ENCODE measurements at regions not wholly inside any gene's neighbourhood (a gene's known extent, or its start where the extent isn't known, plus 50 kb on each side); places are given as distances from the start of the nearest gene placed in this dataset.
"Not testable (repeated sequence)": the region's sequence is repeated elsewhere in the genome, so short reads cannot be mapped to it uniquely, and the experiment has no call there.

DNA sequence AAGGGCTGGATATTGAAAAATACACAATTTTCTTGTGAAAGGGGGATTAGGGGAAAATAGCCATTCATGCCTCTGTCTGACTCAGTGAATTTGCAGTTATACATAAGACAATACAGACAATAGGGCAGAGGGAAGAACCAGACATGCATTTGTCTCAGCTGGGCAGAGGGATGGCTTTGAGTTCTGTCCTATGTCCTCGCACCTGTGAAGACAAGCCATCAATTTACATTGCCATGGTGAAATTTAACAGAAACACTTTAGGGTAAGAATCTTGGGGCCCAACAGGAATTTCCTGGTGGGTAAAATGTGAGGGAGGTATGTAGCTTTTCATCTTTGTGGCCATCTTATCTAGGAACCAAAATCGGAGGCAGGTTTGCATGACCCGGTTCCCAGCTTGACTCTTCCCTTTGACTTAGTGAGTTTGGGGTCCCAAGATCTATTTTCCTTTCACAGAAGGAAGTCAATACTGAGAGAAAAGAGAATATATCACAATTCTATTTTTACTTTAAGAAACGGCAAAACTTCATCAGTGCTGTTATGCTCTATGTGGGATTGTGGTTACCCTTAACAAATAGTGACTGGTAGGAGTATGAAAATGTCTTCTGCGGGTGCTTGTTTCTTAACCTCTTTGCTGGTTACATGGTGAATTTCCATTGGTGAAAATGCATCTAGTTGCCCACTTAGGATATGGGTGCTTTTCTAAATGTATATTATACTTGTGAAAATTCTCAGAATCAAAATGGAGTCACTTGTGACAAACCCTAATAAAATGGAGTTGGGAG, 221.8 kb downstream of the SPP2 start:
- DNase-seq: no peak

DNA sequence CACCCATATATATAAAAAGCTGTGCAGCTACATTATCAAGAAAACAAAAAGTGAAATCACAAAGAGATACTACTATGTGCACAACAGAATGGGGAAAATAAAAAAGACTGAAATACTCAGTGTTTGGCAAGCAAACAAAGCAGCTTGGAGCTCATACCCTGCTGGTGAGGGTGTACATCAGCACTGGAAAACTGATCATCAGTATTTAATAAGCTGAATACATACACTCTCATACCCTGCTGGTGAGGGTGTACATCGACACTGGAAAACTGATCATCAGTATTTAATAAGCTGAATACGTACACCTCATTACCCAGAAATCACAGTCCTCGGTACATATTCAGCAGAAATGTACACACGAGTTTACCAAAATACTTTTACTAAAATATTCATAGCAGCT, 220.8 kb downstream of the SPP2 start:
- no peak for DNase-seq

DNA sequence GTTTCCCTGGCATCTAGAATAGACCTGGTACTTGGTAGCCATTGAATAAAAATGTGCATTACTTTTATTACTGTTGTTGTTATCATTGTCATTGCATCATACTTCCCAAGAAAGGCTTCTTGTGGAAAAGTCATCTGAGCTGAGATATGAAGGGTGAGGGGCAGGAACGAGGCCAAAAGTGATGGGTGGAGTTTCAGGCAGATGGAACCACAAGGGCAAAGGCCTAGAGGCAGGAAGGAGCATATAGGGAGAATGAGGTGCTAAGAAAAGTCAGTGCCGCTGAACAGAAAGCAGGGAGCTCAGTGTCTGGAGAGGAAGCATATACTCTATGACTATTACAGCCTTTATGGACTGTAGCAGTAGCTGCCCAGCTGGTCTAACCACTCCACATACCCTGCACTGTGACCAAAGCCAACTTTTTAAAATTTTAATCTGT, 219.3 kb downstream of the SPP2 start:
- no peak for DNase-seq

DNA sequence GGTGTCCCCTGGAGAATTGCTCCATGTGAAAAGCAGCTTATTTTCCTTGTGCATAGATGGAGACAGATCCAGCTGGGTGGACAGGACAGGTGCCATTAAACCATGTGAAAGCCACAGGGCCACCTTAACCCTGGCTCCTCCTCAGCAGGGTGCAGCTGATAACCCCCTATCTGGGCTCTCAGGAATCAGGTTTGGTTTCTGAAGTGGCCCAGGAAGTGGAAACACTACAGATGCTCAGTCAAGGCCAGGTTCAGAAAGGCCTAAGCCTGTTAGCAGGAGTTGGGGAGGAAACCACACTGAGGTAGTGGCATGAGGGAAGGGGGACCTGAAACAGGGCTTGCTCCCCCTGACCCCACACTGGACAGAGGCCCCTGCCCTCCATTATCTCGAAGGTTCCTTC, 217.0 kb downstream of the SPP2 start:
- no peak for DNase-seq

DNA sequence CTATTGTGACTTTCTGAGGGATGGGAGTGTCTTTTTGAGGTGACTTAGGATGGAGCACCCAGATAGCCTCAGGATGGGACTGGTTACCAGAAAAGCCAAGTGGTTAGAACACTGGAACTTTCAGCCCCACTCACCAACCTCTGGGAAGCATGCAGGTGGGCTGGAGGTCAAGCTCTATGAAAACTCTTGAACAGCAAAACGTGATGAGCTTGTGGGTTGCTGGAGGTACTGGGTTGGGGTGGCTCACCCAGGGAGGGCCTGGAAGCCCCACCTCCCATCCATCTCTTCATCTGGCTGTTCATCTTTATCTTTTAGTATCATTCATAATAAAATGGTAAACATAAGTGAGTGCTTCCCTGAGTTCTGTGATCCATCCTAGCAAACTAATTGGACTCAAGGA, 216.4 kb downstream of the SPP2 start:
- no peak for DNase-seq

DNA sequence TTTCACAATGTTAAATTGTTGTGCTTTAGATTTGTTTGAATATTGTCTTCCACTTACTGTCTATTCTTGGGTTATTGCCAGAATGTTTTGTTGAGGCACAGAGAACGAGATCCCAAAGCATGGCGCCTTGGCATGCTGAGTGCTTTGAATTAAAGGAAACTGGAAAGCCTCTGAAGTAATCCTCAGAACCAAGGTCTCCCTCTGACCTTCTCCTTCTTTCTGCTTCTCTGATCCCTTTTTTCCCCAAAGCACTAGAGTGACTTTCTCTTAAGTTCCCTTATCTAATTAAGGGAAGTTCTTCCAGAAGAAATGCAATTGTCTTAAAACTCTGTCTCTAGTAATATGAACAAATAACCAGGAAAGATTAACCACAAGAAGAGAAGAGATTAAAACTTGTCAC, 214.7 kb downstream of the SPP2 start:
- no peak for DNase-seq

DNA sequence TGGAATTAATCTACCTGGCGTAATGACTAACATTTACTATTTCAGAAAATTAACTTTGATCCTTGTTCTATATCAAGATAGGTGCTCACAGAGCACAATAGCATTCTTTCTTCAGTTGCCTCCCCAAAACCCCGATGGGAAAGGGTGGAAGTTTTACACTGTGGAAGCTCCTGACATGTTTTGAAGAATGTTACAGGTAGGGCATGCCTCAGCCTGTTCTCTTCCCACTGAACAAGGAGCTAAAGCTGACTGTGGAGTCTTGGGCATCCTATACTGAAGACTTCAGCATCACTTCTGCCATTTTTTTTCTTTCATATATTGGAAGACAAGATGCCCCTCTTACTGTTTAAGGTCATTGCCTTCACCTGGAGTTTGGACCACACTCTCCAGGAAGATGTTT, 211.2 kb downstream of the SPP2 start:
- DNase-seq: no peak

DNA sequence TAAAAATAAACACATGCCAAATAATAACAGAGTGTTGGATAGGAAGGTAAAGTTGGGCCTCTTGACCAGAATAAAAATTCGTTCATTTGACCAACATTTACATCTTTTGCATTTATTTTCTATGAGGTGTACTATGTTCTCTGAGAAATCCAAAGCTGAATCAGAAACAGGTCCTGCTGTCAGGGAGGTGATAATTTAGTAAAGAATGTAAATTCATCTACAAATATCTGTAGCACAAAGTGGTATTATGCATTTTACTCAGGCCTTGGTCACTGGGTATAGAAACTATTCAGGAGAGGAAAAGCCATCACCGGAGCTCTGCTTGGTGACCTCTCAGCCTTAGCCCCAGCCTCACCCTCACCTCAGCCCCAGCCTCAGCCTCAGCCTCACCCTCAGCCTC, 208.9 kb downstream of the SPP2 start:
- DNase-seq: no peak

DNA sequence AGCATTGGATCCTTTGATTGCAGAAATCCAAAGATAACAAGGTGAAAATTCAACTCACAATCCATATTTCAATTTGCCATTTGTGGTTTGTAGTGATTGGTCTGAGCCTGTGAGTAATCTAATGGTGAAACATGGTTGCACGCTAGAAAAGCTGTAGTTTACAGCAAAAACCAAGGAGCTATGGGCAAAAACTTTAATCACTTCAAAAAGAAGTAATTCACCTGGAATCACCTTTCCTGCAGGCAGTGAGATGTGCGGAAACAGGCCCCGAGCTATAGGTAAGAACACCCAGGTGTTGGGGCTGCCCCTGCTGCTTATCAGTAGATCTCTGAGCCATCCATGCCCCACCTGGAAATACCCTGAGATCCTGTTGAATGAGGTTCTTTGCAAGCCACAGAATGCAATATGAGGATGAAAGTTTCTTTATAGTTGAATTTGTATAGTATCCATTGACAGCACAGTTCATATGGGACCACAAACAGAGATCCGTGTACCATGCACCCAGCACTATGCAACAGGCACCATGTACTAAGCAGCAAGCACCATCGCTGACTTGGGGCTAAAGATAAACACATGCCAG, 208.2 kb downstream of the SPP2 start:
- no peak for DNase-seq

DNA sequence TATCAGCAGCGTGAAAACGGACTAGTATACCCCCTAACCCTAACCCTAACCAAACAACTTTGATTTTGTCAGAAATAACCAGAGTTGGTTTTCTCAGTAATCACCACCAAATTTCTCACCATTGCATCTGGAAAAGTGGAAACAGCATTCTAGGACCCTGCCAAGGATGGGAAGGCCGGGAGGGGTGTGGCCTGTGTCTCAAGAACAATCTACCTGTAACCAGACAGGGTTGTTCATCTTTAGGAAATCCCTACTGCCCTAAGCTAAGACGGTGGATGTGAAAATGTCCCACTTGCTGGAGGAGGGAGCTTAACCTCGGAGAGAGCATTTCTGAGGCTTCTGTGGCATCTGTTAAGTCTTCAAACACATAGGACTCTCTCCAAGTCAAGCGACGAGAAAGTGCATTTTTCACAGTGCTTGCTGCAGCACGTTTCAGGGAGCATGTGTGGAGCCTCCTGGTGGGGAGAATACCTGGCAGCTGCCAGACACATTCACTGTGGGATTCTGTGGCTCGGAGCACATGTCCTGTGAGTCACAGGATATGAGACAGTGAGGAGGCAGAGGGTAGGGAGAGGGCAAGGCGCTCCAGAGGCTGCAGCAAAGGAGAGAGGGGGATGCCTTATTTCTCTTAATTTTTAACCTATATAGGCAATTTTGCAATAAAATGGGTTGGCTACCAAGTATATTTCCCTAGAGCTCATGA, 207.5 kb downstream of the SPP2 start:
- DNase-seq: no peak

DNA sequence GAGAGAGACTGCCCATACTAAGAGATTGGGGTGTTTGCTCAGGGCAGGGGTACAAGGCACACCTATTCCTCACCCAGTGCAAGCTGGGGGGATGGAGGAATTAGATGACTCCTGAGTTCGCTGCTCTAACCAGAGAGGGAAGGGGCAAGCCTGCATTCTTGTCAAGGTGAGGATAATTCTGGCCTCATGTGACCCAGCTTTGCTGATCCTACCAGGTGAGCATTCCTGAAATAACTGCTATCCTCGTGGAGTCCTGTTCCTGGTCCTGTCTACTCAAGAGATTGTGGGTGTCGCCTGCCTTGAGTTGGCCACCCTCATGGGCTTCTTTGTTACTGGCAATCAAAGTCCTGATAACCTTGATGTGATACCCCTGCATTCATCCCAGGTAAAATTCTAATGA, 206.0 kb downstream of the SPP2 start:
- no peak for DNase-seq

DNA sequence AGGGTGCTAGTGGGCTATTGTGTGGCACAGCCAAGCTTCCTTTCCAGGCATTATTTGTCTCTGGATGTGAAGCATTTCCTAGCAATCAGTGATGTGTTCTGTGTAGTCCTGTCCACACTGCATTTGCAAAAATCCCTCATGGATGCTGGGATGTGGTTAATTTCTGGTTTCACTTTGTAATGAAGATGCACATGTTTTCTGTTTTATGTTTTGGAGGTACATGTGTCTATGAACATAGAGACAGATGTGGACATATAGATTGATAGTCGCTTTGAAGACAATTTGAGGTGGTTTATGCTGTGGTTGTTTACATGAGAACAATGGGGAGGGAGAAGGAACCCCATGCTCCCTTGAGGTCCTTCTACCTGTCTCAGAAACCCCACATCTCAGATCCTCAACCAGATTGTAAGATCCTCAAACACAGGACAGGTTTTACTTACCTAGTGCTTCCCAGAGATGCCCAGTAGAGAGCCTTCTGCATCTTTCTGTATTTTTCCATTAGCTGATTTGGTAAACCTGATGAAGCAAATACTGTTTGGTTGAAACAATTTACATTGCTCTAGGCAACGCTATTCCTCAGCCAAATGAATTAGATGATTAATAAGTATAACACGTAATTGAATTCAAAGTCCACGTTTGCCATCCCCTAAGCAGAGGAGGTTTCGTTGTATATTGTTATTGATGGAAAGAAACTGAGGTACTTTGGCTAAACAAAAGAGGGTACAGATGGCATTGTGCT, 204.4 kb downstream of the SPP2 start:
- DNase-seq: no peak

DNA sequence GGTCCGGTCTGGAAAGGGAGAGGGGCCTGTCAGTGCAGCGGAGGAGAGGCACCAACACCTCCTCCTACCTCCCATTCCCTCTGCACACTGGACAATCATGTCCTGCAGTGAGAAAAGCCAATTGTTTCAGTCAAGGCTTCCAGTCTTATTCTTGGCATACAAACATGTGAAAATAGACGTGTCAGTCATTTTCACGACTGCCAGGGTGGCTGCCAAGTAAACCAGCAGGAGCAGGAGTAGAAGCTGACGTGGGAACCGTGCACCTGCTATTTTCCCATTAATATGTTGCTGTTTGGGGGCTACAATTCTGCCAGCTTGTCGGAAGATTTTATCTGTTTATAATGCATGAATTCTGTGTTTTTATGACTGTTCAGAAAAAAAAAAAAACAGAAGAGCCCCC, 202.3 kb downstream of the SPP2 start:
- no peak for DNase-seq

DNA sequence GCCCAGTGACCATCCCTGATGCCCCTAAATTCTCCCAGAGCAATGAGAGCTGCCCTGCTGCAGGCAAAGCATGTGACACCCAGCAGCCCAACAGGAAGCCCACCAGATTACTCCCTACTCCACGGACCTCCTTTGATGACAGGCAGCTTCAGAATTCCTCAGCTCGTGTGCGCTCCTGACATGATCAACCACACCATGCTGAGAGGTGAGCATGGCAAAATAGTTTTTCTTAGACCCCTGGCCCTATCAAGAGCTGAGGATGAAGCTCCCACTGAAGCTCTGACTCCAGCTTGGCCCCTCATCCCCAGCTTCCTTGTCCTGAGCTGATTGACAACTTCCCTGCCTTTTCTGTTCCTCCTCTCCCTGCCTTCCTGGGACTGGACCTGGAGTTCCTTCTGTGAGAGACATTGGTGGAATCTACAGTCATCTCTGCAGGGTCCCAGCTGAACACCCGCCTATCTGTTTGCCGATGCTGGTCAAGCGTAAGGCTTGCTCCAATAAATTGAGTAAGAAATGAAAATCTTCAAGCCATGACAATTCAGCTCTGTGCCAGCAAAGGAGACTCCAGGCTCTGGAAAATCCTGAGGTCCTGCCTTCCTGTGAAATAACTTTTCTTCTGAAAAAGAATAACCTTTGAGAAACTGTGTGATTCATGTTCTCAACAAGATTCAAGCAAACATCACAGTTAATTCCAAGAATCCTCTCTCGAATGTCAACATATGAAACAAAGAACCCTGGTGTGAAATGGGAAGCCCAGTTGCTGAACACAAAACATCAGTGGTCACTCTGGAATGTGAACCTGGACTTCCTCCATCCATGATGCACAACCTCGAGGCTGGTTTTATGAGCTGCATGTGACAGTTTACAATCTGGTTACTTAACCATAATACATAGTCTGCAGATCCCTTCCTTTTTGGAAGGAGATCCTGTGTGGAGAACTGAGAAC, 201.1 kb downstream of the SPP2 start:
- no peak for DNase-seq

DNA sequence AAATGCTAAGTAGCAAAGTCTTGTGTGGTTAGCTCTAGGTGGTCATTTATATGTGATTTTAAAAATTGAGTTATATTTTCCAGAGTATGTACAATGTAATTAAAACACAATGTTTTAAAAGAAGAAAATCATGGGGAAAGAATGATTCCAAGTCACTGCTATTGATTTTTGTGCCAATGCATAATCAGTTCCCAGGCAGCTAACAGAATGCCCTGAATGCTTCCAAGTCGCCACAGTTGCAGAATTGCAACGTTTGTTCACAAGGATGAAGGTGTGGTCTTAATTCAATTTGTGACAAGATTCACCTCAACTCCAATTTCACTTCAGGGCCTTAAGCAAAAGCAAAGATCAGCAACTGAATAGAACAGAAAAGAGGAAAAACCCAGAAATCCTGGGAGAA, 200.4 kb downstream of the SPP2 start:
- no peak for DNase-seq

DNA sequence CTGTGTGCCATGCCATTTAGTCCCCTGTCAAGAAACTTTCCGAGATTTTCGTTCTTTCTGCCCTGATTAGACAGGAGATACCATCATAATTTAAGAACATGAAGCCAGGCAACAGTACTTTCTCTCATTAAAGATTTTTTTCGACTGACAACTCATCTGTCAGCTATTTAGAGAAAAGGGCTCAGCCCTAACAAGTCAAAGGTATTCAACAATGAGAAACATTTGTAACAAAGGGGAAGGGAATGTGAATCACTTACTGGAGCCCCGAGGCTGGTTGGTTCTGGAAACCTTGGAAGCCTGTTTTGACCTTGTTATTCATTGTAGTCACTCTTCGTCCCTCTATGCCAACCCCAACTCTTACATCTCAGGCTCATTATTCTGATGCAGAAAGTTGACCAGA, 199.4 kb downstream of the SPP2 start:
- no peak for DNase-seq

DNA sequence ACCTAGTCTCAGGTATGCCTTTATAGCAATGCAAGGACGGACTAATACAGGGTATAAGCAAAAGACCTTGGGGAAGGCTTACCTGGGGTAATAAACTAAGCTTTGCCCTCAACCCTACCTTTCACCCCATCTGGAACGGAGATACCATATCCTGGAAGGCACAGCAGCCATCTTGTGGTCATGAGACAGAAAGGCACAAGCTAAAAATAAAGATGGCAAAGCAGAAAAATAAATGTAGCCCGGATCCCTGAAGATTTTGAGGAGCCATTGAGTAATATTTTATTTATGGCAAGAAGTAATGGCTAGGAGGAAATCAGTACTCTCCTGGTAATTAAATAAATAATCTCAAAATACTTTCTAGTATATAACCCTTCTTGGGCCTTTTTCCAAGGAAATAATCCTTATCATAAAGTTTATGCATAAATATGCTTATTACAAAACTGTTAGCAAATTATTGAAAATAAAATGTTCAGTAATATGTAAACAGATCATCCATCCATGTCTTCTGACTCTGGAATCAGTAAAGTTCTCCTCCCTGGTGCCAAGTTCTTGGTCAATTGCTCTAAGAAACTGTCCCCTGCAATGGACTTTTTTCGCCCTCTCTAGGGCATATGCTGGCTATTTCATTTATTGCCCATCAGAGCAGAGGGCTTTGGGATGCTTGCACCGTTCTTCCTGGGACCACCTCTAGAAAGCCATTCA, 198.7 kb downstream of the SPP2 start:
- no peak for DNase-seq

DNA sequence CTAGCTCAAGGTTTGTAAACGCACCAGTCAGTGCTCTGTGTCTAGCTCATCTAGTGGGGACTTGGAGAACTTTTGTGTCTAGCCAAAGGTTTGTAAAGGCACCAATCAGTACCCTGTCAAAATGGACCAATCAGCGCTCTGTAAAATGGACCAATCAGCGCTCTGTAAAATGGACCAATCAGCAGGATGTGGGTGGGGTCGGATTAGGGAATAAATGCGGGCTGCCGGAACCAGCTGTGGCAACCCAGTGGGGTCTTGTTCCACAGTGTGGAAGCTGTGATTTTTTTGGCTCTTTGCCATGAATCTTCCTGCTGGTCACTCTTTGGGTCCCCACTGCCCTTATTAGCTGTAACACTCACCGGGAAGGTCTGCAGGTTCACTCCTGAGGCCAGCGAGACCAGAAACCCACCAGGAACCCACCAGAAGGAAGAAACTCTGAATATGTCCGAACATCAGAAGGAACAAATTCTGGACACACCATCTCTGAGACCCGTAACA, 197.8 kb downstream of the SPP2 start:
- DNase-seq: not testable (repeated sequence)

DNA sequence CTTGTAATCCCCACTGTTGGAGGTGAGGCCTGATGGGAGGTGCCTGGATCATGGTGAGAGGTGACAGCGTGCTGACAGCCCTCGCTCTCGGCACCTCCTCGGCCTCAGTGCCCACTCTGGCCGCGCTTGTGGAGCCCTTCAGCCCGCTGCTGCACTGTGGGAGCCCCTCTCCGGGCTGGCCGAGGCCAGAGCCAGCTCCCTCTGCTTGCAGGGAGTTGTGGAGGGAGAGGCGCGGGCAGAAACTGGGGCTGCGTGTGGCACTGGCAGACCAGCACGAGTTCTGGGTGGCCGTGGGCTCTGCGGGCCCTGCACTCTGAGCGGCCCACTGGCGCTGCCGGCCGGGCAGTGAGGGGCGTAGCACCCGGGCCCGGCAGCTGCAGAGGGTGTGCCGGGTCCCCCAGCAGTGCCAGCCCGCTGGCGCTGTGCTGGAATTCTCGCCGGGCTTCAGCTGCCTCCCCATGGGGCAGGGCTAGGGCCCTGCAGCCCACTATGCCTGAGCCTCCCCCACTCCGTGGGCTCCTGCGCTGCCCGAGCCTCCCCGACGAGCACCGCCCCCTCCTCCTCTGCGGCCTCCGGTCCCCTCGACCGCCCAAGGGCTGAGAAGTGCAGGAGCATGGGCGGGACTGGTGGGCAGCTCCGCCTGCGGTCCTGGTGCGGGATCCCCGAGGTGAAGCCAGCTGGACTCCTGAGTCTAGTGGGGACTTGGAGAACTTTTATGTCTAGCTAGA, 197.1 kb downstream of the SPP2 start:
- no peak for DNase-seq

DNA sequence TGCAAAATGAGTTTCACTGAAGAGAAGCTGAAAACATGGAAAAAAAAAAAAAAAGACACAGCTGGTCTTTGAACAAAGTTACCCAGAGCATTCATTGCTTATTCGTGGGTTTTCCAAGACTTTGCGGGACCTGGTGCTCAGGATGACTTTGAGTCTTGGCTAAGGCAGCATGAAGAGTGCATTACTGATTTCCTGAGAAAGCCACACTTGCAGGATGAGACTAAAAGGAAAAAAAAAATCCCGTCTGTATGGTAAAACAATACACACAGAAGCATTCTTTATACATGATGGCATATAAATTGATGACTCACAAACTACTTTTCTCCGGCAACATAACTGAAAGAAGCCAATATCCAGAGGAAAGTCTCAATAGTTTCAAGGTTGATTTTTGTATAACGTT, 195.4 kb downstream of the SPP2 start:
- DNase-seq: no peak

Measured in activated naive CD4-positive, alpha-beta T cell treated with anti-CD3 and anti-CD28 coated beads, Interleukin-2, amount 50 U/mL, for 16 hours (primary cell).